Motor neuron (in vitro differentiated cells): ENCODE measurements at regions not wholly inside any gene's neighbourhood (a gene's known extent, or its start where the extent isn't known, plus 50 kb on each side); places are given as distances from the start of the nearest gene placed in this dataset.
"Not testable (repeated sequence)": the region's sequence is repeated elsewhere in the genome, so short reads cannot be mapped to it uniquely, and the experiment has no call there.

Experiments used
- ATAC-seq, 8 experiments: fragments of 200-7000 bp; cut with Tn5 transposase; replicated peaks in 6 of 8; 2 replicates each; pipeline ENCODE4 v1.8.0; 2021; ENCODE audit warnings: mild to moderate bottlenecking in 8 of 8, moderate library complexity in 8 of 8
- H3K27ac ChIP-seq, 2 donors: fragments of 250-450 bp; sonication (Bioruptor Pico); 2 replicates each; pipeline ENCODE4 v1.9.0; 2021; ENCODE audit warnings: antibody characterized with exemption in 2 of 2, mild to moderate bottlenecking in 2 of 2, moderate library complexity in 1 of 2
- H3K4me1 ChIP-seq, 2 donors: fragments of 250-450 bp; sonication (Bioruptor Pico); replicated peaks in 1 of 2; 2 replicates each; pipeline ENCODE4 v1.6.1; 2021; ENCODE audit warnings: antibody characterized with exemption in 2 of 2, mild to moderate bottlenecking in 2 of 2, moderate library complexity in 1 of 2
- H3K4me3 ChIP-seq, 5 donors: fragments of 250-450 bp; sonication (Bioruptor Pico); 2 replicates each; pipeline ENCODE4 v1.9.0; 2021; ENCODE audit warnings: antibody characterized with exemption in 5 of 5, mild to moderate bottlenecking in 5 of 5, moderate library complexity in 4 of 5
- WGBS, 10 experiments: fragments of 450-650 bp; shearing (Covaris generic); methylation state at CpG; one replicate each; pipeline ENCODE4 v1.0.0; 2022; 5-methylcytosine and 5-hydroxymethylcytosine counted together
- in situ Hi-C, 9 experiments: fragments of 400-800 bp; cut with MboI; loops; one replicate each; pipeline ENCODE4 v1.15.0; 2021; ENCODE audit warnings: low sequenced_read_pairs in 9 of 9, low pct_unique_long_range_greater_than_20kb in 2 of 9; ENCODE audit not compliant: unreplicated experiment in 9 of 9

- ATAC-seq, in situ Hi-C loops, H3K4me3 ChIP-seq, H3K4me1 ChIP-seq, H3K27ac ChIP-seq: not testable (repeated sequence)
- WGBS, 10 experiments = 0 to 67% (median 42%) methylated on average over 1 of the region's 1 CpG; no CpG with 5 or more reads in 6 of the 10 experiments
Measured at GRCh38 chr3:91499850-91500249, 2392.4 kb downstream of the EPHA3 start.

GRCh38 chr3:91504874-91505273, 2397.5 kb downstream of the EPHA3 start:
- H3K27ac ChIP-seq, ATAC-seq, in situ Hi-C loops, H3K4me3 ChIP-seq, H3K4me1 ChIP-seq: not testable (repeated sequence)
- WGBS, 10 experiments = no CpG with 5 or more reads among the region's 1 CpG
